IMR-90 (cell line): ENCODE measurements at regions not wholly inside any gene's neighbourhood (a gene's known extent, or its start where the extent isn't known, plus 50 kb on each side); places are given as distances from the start of the nearest gene placed in this dataset.

ENCODE experiments used
- BHLHE40 ChIP-seq: fragments of 150-350 bp; IDR thresholded peaks from 2 replicates; pipeline ENCODE4 v1.6.1; 2016; ENCODE audit warnings: mild to moderate bottlenecking, low read depth, low read length
- CEBPB ChIP-seq: IDR thresholded peaks from 2 replicates; pipeline ENCODE4 v1.6.1; 2012; ENCODE audit warnings: low read depth, low read length, improper control_type of control experiment
- CHD1 ChIP-seq: IDR thresholded peaks from 2 replicates; pipeline ENCODE4 v1.6.1; 2012; ENCODE audit warnings: low read depth, low read length, improper control_type of control experiment
- FOS ChIP-seq: fragments of 150-350 bp; IDR thresholded peaks from 2 replicates; pipeline ENCODE4 v1.6.1; 2016; ENCODE audit warnings: low read depth, low read length
- MAFK ChIP-seq: IDR thresholded peaks from 2 replicates; pipeline ENCODE4 v1.6.1; 2012; ENCODE audit warnings: low read depth, low read length, improper control_type of control experiment
- POLR2A ChIP-seq: IDR thresholded peaks from 2 replicates; pipeline ENCODE4 v1.6.1; 2012; ENCODE audit warnings: mild to moderate bottlenecking, low read depth, low read length
- RAD21 ChIP-seq: IDR thresholded peaks from 2 replicates; pipeline ENCODE4 v1.6.1; 2012; ENCODE audit warnings: low read length, improper control_type of control experiment
- RFX5 ChIP-seq: IDR thresholded peaks from 2 replicates; pipeline ENCODE4 v1.8.0; 2012; ENCODE audit warnings: low read depth, mild to moderate bottlenecking, low read length, moderate library complexity
- SMC3 ChIP-seq: fragments of 150-350 bp; IDR thresholded peaks from 2 replicates; pipeline ENCODE4 v1.6.1; 2016; ENCODE audit warnings: low read depth, mild to moderate bottlenecking, antibody characterized with exemption, low read length, moderate library complexity
- TF ChIP-seq, protein P1 (sequence below): conservative IDR thresholded peaks from 2 replicates; pipeline ENCODE4 v1.5.1; 2012; ENCODE audit warnings: mild to moderate bottlenecking, low read depth, low read length, improper control_type of control experiment
- TF ChIP-seq, protein P2 (sequence below): fragments of 150-350 bp; IDR thresholded peaks from 2 replicates; pipeline ENCODE4 v1.6.1; 2016; ENCODE audit warnings: low read depth, mild to moderate bottlenecking, low read length, moderate library complexity, borderline replicate concordance

GRCh38 chr5:4405614-4406219 is 734.4 kb upstream of the ADAMTS16 start:
- TF ChIP-seq FOS (no peak), POLR2A (no peak), CHD1 (no peak), CEBPB (no peak), RAD21 (no peak), MAFK (no peak), BHLHE40 (no peak), RFX5 (no peak), SMC3 (no peak)
- TF ChIP-seq, protein P1, sequence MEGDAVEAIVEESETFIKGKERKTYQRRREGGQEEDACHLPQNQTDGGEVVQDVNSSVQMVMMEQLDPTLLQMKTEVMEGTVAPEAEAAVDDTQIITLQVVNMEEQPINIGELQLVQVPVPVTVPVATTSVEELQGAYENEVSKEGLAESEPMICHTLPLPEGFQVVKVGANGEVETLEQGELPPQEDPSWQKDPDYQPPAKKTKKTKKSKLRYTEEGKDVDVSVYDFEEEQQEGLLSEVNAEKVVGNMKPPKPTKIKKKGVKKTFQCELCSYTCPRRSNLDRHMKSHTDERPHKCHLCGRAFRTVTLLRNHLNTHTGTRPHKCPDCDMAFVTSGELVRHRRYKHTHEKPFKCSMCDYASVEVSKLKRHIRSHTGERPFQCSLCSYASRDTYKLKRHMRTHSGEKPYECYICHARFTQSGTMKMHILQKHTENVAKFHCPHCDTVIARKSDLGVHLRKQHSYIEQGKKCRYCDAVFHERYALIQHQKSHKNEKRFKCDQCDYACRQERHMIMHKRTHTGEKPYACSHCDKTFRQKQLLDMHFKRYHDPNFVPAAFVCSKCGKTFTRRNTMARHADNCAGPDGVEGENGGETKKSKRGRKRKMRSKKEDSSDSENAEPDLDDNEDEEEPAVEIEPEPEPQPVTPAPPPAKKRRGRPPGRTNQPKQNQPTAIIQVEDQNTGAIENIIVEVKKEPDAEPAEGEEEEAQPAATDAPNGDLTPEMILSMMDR: no peak
- TF ChIP-seq, protein P2, sequence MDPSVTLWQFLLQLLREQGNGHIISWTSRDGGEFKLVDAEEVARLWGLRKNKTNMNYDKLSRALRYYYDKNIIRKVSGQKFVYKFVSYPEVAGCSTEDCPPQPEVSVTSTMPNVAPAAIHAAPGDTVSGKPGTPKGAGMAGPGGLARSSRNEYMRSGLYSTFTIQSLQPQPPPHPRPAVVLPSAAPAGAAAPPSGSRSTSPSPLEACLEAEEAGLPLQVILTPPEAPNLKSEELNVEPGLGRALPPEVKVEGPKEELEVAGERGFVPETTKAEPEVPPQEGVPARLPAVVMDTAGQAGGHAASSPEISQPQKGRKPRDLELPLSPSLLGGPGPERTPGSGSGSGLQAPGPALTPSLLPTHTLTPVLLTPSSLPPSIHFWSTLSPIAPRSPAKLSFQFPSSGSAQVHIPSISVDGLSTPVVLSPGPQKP: no peak
